ENCODE measurements at regions not wholly inside any gene's neighbourhood (a gene's known extent, or its start where the extent isn't known, plus 50 kb on each side); places are given as distances from the start of the nearest gene placed in this dataset.

DNA sequence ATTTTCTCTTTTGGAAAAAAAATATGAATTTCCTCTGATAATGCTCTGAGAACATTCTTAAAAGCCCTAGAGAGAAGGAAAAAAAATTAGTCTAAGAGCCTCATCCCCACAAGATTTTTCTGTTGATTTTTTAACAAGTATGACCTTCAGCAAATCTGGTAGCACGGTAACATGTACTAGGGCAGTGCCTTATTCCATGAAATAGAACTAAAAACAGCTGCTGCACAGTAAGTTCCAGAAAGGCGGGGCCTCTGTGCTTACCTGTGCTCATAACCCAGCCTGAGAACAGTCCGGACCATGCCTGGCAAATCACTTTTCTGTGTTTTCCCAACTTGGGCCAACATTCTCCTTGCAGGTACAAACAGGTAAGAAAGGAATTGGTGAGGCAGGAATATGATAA lies 519.1 kb upstream of the AKR1E2 start:
- no peak for ATAC-seq (ENCODE audit: insufficient read depth, low read depth)
- Histone ChIP-seq H3K27ac (ENCODE audit: low read length) (no peak overlapping the region), H3K36me3 (ENCODE audit: insufficient read depth, low read length) (no peaks in the 10 kb centered on the region), H3K4me1 (ENCODE audit: insufficient read depth, low read length) (no peaks in the 10 kb centered on the region), H2AFZ (ENCODE audit: low read depth, low read length) (no peak overlapping the region), H4K20me1 (ENCODE audit: insufficient read depth, low read length) (no peaks in the 10 kb centered on the region), H3K27me3 (ENCODE audit: insufficient read depth, low read length, poor library complexity) (no peaks in the 10 kb centered on the region), H3K4me3 (ENCODE audit: low read depth in 1 of 2, low read length in 2 of 2) (no peak overlapping the region), H3K9me3 (ENCODE audit: insufficient read depth, low read length, severe bottlenecking) (no peaks in the 10 kb centered on the region), H3K9ac (ENCODE audit: low read depth, low read length) (no peak overlapping the region), H3K4me2 (ENCODE audit: insufficient read depth, low read length) (no peak overlapping the region), H3K79me2 (ENCODE audit: insufficient read depth, low read length) (no peaks in the 10 kb centered on the region)
- no peak for DNase-seq
- TF ChIP-seq, protein P1, sequence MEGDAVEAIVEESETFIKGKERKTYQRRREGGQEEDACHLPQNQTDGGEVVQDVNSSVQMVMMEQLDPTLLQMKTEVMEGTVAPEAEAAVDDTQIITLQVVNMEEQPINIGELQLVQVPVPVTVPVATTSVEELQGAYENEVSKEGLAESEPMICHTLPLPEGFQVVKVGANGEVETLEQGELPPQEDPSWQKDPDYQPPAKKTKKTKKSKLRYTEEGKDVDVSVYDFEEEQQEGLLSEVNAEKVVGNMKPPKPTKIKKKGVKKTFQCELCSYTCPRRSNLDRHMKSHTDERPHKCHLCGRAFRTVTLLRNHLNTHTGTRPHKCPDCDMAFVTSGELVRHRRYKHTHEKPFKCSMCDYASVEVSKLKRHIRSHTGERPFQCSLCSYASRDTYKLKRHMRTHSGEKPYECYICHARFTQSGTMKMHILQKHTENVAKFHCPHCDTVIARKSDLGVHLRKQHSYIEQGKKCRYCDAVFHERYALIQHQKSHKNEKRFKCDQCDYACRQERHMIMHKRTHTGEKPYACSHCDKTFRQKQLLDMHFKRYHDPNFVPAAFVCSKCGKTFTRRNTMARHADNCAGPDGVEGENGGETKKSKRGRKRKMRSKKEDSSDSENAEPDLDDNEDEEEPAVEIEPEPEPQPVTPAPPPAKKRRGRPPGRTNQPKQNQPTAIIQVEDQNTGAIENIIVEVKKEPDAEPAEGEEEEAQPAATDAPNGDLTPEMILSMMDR (IDR thresholded peaks at IDR 0.05; ENCODE audit: borderline replicate concordance, extremely low read depth, low read length, poor library complexity, severe bottlenecking), result no peak
- TF ChIP-seq EZH2 (IDR thresholded peaks at IDR 0.05; ENCODE audit: borderline replicate concordance, low read depth, low read length, severe bottlenecking), result no peak

- Histone ChIP-seq H3K9me3 (ENCODE audit: insufficient read depth, low read length, severe bottlenecking) (no peaks in the 10 kb centered on the region), H4K20me1 (ENCODE audit: insufficient read depth, low read length) (no peaks in the 10 kb centered on the region), H3K9ac (ENCODE audit: low read depth, low read length) (no peak overlapping the region), H3K4me3 (ENCODE audit: low read depth in 1 of 2, low read length in 2 of 2) (no peak overlapping the region), H3K27ac (ENCODE audit: low read length) (no peak overlapping the region), H3K27me3 (ENCODE audit: insufficient read depth, low read length, poor library complexity) (no peaks in the 10 kb centered on the region), H3K79me2 (ENCODE audit: insufficient read depth, low read length) (no peaks in the 10 kb centered on the region), H3K36me3 (ENCODE audit: insufficient read depth, low read length) (no peaks in the 10 kb centered on the region), H3K4me1 (ENCODE audit: insufficient read depth, low read length) (no peaks in the 10 kb centered on the region), H2AFZ (ENCODE audit: low read depth, low read length) (no peak overlapping the region), H3K4me2 (ENCODE audit: insufficient read depth, low read length) (no peak overlapping the region)
- DNase-seq, result no peak
- no peak for ATAC-seq (ENCODE audit: insufficient read depth, low read depth)
- no peak for TF ChIP-seq EZH2 (IDR thresholded peaks at IDR 0.05; ENCODE audit: borderline replicate concordance, low read depth, low read length, severe bottlenecking)
Measured at GRCh38 chr10:4303045-4303444, 518.0 kb upstream of the KLF6 start.

GRCh38 chr10:4301291-4302045 lies 516.5 kb upstream of the KLF6 start:
- H3K27me3 ChIP-seq (ENCODE audit: insufficient read depth, low read length, poor library complexity), result no peaks in the 10 kb centered on the region
- H3K36me3 ChIP-seq (ENCODE audit: insufficient read depth, low read length), result no peaks in the 10 kb centered on the region
- H3K4me1 ChIP-seq (ENCODE audit: insufficient read depth, low read length), result no peaks in the 10 kb centered on the region
- H3K9me3 ChIP-seq (ENCODE audit: insufficient read depth, low read length, severe bottlenecking), result no peaks in the 10 kb centered on the region
- H4K20me1 ChIP-seq (ENCODE audit: insufficient read depth, low read length), result no peaks in the 10 kb centered on the region
- ATAC-seq (ENCODE audit: insufficient read depth, low read depth) (no peak), DNase-seq (no peak)
- no peak overlapping the region for H3K9ac ChIP-seq (ENCODE audit: low read depth, low read length)
- no peak overlapping the region for H3K27ac ChIP-seq (ENCODE audit: low read length)
- H2AFZ ChIP-seq (ENCODE audit: low read depth, low read length), result no peak overlapping the region
- H3K4me3 ChIP-seq (ENCODE audit: low read depth in 1 of 2, low read length in 2 of 2), result no peak overlapping the region
- H3K79me2 ChIP-seq (ENCODE audit: insufficient read depth, low read length), result no peaks in the 10 kb centered on the region
- no peak for TF ChIP-seq EZH2 (IDR thresholded peaks at IDR 0.05; ENCODE audit: borderline replicate concordance, low read depth, low read length, severe bottlenecking)
- TF ChIP-seq, protein P1 (IDR thresholded peaks at IDR 0.05; ENCODE audit: borderline replicate concordance, extremely low read depth, low read length, poor library complexity, severe bottlenecking), result no peak
- H3K4me2 ChIP-seq (ENCODE audit: insufficient read depth, low read length), result no peak overlapping the region

GRCh38 chr10:4296161-4296560 lies 511.2 kb upstream of the KLF6 start:
- H3K27me3 ChIP-seq (ENCODE audit: insufficient read depth, low read length, poor library complexity), result no peaks in the 10 kb centered on the region
- H2AFZ ChIP-seq (ENCODE audit: low read depth, low read length), result no peak overlapping the region
- no peak overlapping the region for H3K27ac ChIP-seq (ENCODE audit: low read length)
- TF ChIP-seq EZH2 (IDR thresholded peaks at IDR 0.05; ENCODE audit: borderline replicate concordance, low read depth, low read length, severe bottlenecking), result no peak
- TF ChIP-seq, protein P1 (IDR thresholded peaks at IDR 0.05; ENCODE audit: borderline replicate concordance, extremely low read depth, low read length, poor library complexity, severe bottlenecking), result no peak
- H3K9ac ChIP-seq (ENCODE audit: low read depth, low read length), result no peak overlapping the region
- no peaks in the 10 kb centered on the region for H3K79me2 ChIP-seq (ENCODE audit: insufficient read depth, low read length)
- H3K4me1 ChIP-seq (ENCODE audit: insufficient read depth, low read length), result no peaks in the 10 kb centered on the region
- no peaks in the 10 kb centered on the region for H3K36me3 ChIP-seq (ENCODE audit: insufficient read depth, low read length)
- no peak overlapping the region for H3K4me2 ChIP-seq (ENCODE audit: insufficient read depth, low read length)
- no peaks in the 10 kb centered on the region for H4K20me1 ChIP-seq (ENCODE audit: insufficient read depth, low read length)
- ATAC-seq (ENCODE audit: insufficient read depth, low read depth) (no peak), DNase-seq (no peak)
- H3K9me3 ChIP-seq (ENCODE audit: insufficient read depth, low read length, severe bottlenecking), result no peaks in the 10 kb centered on the region
- H3K4me3 ChIP-seq (ENCODE audit: low read depth in 1 of 2, low read length in 2 of 2), result no peak overlapping the region

Data from DND-41 (cell line).